Chondrocyte (in vitro differentiated cells): ENCODE measurements at regions not wholly inside any gene's neighbourhood (a gene's known extent, or its start where the extent isn't known, plus 50 kb on each side); places are given as distances from the start of the nearest gene placed in this dataset.

Source experiments
- DNase-seq: peaks from one replicate; pipeline ENCODE4 v3.0.0; 2021; ENCODE audit warnings: mixed read lengths, low spot score
- H3K27ac Mint-ChIP-seq: one replicate; pipeline ENCODE4 v1.8.0; 2021; ENCODE audit warnings: mild to moderate bottlenecking, moderate library complexity, mixed read lengths; ENCODE audit not compliant: unreplicated experiment
- H3K27me3 Mint-ChIP-seq: 2 replicates; pipeline ENCODE4 v1.8.0; 2021; ENCODE audit warnings: low read depth, mixed read lengths
- H3K36me3 Mint-ChIP-seq: 2 replicates; pipeline ENCODE4 v1.8.0; 2021; ENCODE audit warnings: low read depth, mixed read lengths
- H3K4me1 Mint-ChIP-seq: 2 replicates; pipeline ENCODE4 v1.8.0; 2021; ENCODE audit warnings: low read depth, mild to moderate bottlenecking, mixed read lengths
- H3K4me3 Mint-ChIP-seq: one replicate; pipeline ENCODE4 v1.8.0; 2021; ENCODE audit warnings: mild to moderate bottlenecking, moderate library complexity, mixed read lengths; ENCODE audit not compliant: unreplicated experiment
- H3K9me3 Mint-ChIP-seq: 2 replicates; pipeline ENCODE4 v1.8.0; 2021; ENCODE audit warnings: low read depth, mixed read lengths
- CTCF ChIP-seq: fragments of 200-600 bp; sonication (generic); IDR thresholded peaks from 2 replicates; pipeline ENCODE4 v1.5.0; 2021; ENCODE audit warnings: antibody characterized with exemption, mild to moderate bottlenecking, moderate library complexity

- TF ChIP-seq CTCF: no peak
- no peak for DNase-seq
- Mint-ChIP-seq H3K4me3 (no peak overlapping the region), H3K4me1 (no peaks in the 10 kb centered on the region), H3K36me3 (peaks cover 1% of the 10 kb centered on the region), H3K27ac (no peak overlapping the region), H3K27me3 (no peaks in the 10 kb centered on the region), H3K9me3 (peaks cover 59% of the 10 kb centered on the region)
These were observed 811.1 kb downstream of the KCNJ18 start for GRCh38 chr17:22503322-22503899.

GRCh38 chr17:22505660-22506059 is 813.3 kb downstream of the KCNJ18 start:
- H3K27ac Mint-ChIP-seq: no peak overlapping the region
- H3K9me3 Mint-ChIP-seq: peaks cover 44% of the 10 kb centered on the region
- H3K27me3 Mint-ChIP-seq: no peaks in the 10 kb centered on the region
- no peak for TF ChIP-seq CTCF
- peaks cover 1% of the 10 kb centered on the region for H3K36me3 Mint-ChIP-seq
- no peak for DNase-seq
- H3K4me1 Mint-ChIP-seq: no peaks in the 10 kb centered on the region
- no peak overlapping the region for H3K4me3 Mint-ChIP-seq

GRCh38 chr17:22506231-22506630 is 813.9 kb downstream of the KCNJ18 start:
- Mint-ChIP-seq H3K9me3 (peaks cover 48% of the 10 kb centered on the region), H3K27ac (no peak overlapping the region), H3K27me3 (no peaks in the 10 kb centered on the region), H3K36me3 (peaks cover 1% of the 10 kb centered on the region), H3K4me1 (no peaks in the 10 kb centered on the region), H3K4me3 (no peak overlapping the region)
- no peak for TF ChIP-seq CTCF
- DNase-seq: no peak

GRCh38 chr17:22506861-22507260 is 814.5 kb downstream of the KCNJ18 start:
- H3K27me3 Mint-ChIP-seq: no peaks in the 10 kb centered on the region
- H3K9me3 Mint-ChIP-seq: peaks cover 47% of the 10 kb centered on the region
- TF ChIP-seq CTCF: no peak
- no peaks in the 10 kb centered on the region for H3K36me3 Mint-ChIP-seq
- H3K4me3 Mint-ChIP-seq: no peak overlapping the region
- H3K4me1 Mint-ChIP-seq: no peaks in the 10 kb centered on the region
- no peak overlapping the region for H3K27ac Mint-ChIP-seq
- DNase-seq: no peak

GRCh38 chr17:22507823-22508222 is 815.5 kb downstream of the KCNJ18 start:
- no peak for TF ChIP-seq CTCF
- Mint-ChIP-seq H3K36me3 (no peaks in the 10 kb centered on the region), H3K4me1 (no peaks in the 10 kb centered on the region), H3K27ac (no peak overlapping the region), H3K27me3 (no peaks in the 10 kb centered on the region), H3K4me3 (no peak overlapping the region), H3K9me3 (peaks cover 43% of the 10 kb centered on the region)
- DNase-seq: no peak
